ENCODE measurements at regions not wholly inside any gene's neighbourhood (a gene's known extent, or its start where the extent isn't known, plus 50 kb on each side); places are given as distances from the start of the nearest gene placed in this dataset.

DNA sequence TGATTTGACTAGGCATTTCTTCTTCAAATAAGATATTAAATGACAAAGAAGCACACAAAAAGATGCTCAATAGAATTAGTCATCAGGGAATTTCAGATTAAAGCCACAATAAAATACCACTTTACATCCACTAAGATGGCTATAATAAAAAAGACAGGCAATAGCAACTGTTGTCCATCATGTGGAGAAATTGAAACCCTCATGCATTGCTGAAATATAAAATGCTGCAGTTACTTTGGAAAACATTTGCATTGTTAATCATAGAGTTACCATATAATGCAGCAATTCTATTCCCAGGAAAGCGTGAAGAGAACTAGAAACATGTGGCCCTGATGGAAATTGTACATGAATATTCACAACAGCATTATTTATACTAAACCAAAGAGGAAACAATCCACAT lies 605.5 kb upstream of the SLITRK1 start:
- TF ChIP-seq, protein P1, sequence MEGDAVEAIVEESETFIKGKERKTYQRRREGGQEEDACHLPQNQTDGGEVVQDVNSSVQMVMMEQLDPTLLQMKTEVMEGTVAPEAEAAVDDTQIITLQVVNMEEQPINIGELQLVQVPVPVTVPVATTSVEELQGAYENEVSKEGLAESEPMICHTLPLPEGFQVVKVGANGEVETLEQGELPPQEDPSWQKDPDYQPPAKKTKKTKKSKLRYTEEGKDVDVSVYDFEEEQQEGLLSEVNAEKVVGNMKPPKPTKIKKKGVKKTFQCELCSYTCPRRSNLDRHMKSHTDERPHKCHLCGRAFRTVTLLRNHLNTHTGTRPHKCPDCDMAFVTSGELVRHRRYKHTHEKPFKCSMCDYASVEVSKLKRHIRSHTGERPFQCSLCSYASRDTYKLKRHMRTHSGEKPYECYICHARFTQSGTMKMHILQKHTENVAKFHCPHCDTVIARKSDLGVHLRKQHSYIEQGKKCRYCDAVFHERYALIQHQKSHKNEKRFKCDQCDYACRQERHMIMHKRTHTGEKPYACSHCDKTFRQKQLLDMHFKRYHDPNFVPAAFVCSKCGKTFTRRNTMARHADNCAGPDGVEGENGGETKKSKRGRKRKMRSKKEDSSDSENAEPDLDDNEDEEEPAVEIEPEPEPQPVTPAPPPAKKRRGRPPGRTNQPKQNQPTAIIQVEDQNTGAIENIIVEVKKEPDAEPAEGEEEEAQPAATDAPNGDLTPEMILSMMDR (IDR thresholded peaks at IDR 0.05) = no peak
- no peak for TF ChIP-seq POLR2A (IDR thresholded peaks at IDR 0.05)

Measured in breast epithelium (tissue), 3 donors.